ENCODE measurements at regions not wholly inside any gene's neighbourhood (a gene's known extent, or its start where the extent isn't known, plus 50 kb on each side); places are given as distances from the start of the nearest gene placed in this dataset.

DNA sequence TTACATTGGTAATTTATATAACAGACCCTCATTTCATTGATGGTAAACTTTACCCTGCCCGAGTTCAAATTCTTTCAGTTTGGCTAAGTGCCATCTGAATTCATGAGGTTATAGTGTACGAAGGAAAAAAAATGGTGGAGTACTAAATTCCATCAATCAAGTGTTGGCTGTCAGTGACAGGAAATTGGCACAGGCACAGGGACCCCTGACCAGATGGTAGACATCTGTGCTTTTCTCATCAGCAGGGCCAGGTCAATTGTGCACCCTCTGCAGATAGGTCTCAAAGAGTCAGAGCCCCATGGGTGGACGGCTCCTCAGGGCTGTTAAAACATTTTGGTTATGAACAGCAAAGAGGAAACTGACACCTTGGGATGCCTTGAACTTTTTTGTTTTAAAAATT is 439.2 kb downstream of the SETBP1 start:
- CTCF ChIA-PET: no interaction called here
- POLR2A ChIA-PET (ENCODE audit: low non-redundant PET): no interaction called here
- TF ChIP-seq, protein P1, sequence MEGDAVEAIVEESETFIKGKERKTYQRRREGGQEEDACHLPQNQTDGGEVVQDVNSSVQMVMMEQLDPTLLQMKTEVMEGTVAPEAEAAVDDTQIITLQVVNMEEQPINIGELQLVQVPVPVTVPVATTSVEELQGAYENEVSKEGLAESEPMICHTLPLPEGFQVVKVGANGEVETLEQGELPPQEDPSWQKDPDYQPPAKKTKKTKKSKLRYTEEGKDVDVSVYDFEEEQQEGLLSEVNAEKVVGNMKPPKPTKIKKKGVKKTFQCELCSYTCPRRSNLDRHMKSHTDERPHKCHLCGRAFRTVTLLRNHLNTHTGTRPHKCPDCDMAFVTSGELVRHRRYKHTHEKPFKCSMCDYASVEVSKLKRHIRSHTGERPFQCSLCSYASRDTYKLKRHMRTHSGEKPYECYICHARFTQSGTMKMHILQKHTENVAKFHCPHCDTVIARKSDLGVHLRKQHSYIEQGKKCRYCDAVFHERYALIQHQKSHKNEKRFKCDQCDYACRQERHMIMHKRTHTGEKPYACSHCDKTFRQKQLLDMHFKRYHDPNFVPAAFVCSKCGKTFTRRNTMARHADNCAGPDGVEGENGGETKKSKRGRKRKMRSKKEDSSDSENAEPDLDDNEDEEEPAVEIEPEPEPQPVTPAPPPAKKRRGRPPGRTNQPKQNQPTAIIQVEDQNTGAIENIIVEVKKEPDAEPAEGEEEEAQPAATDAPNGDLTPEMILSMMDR (conservative IDR thresholded peaks at IDR 0.05; ENCODE audit: low read depth): no peak
- H3K27ac ChIP-seq: no peak overlapping the region
- no peak for DNase-seq (ENCODE audit: low spot score)

DNA sequence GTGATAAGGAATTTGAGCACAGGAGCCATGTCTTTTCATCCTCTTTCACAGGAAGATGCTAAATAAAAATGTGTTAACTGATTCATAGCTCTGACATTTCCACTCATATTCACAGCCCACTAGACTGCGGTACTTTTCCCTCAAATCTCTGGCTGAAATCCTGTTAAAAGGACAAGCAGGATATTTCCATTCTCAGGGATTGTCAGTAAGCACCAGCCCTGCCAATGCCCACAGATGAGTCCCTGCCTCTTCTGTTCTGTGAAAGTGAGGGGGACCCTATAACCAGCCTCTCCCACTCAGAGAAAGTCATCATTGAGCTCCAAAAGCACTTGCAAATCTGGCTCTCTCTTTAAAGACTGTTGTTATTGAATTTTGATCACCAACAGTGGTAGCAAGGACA is 440.5 kb downstream of the SETBP1 start:
- ChIA-PET POLR2A (ENCODE audit: low non-redundant PET) (no interaction called here), CTCF (no interaction called here)
- TF ChIP-seq, protein P1 (conservative IDR thresholded peaks at IDR 0.05; ENCODE audit: low read depth): no peak
- no peak for DNase-seq (ENCODE audit: low spot score)
- no peak overlapping the region for H3K27ac ChIP-seq

DNA sequence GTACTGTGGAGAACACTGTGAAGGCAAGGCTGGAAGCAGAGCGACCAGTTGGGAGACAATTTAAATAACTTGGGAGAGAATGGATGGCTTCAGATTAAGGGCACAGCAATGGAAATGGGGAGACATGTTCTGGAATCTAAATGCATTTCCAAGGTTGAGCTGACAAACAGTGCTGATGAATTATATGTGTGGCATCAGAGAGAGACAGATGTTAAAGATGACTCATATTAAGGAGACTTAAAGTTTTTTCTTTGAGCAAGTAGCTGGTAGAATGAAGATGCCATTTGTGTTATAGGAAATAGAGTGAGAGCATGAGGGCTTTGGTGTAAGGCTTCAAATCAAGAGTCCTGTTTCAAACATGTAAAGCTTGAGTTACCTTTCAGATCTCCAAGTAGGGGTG is 441.8 kb downstream of the SETBP1 start:
- no peak for DNase-seq (ENCODE audit: low spot score)
- POLR2A ChIA-PET (ENCODE audit: low non-redundant PET): no interaction called here
- TF ChIP-seq, protein P1 (conservative IDR thresholded peaks at IDR 0.05; ENCODE audit: low read depth): no peak
- H3K27ac ChIP-seq: no peak overlapping the region
- CTCF ChIA-PET: no interaction called here

DNA sequence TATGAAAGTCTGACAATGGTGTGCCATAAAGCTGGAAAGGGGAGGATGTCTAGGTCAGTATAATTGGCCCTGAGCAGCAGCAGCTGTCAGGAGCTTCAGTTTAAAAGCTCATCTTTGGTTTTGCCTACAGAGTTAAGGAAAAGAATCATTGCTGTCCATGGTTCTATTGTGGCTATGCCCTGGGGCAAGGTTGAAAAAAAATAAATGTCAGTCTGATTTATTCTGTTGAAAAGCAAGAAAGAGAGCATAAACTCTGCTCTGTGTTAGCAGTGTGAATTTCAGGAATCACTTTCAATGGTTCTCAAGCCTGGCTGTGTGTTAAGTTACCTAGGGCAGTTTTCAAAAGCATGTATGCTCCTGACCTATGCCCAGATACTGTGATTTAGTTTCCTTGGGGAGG is 446.7 kb downstream of the SETBP1 start:
- no peak for DNase-seq (ENCODE audit: low spot score)
- TF ChIP-seq, protein P1 (conservative IDR thresholded peaks at IDR 0.05; ENCODE audit: low read depth): no peak
- ChIA-PET CTCF (no interaction called here), POLR2A (ENCODE audit: low non-redundant PET) (interaction anchor here (1.1 kb wide), 1 partner anchor 374 kb away, joined by 4 read pairs; no protein-coding TSS in a partner anchor)
- no peak overlapping the region for H3K27ac ChIP-seq

DNA sequence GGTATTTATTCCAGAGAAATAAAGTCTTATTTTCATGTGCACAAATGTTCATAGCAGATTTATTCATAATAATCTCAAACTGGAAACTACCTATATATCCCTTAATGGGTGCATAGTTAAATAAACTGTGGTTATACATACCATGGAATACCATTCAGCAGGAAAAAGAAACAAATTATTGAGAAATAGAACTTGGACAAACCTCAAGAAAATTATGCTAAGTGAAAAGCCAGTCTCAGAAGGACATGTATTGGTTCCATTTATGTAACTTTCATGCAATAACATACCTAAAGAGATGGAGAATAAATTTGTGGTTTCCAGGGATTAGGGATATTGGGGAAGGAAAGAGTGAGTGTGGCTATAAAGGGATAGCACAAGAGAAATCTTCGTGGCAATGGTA is 452.6 kb downstream of the SETBP1 start:
- H3K27ac ChIP-seq: no peak overlapping the region
- DNase-seq (ENCODE audit: low spot score): no peak
- POLR2A ChIA-PET (ENCODE audit: low non-redundant PET): no interaction called here
- CTCF ChIA-PET: no interaction called here
- TF ChIP-seq, protein P1 (conservative IDR thresholded peaks at IDR 0.05; ENCODE audit: low read depth): no peak

DNA sequence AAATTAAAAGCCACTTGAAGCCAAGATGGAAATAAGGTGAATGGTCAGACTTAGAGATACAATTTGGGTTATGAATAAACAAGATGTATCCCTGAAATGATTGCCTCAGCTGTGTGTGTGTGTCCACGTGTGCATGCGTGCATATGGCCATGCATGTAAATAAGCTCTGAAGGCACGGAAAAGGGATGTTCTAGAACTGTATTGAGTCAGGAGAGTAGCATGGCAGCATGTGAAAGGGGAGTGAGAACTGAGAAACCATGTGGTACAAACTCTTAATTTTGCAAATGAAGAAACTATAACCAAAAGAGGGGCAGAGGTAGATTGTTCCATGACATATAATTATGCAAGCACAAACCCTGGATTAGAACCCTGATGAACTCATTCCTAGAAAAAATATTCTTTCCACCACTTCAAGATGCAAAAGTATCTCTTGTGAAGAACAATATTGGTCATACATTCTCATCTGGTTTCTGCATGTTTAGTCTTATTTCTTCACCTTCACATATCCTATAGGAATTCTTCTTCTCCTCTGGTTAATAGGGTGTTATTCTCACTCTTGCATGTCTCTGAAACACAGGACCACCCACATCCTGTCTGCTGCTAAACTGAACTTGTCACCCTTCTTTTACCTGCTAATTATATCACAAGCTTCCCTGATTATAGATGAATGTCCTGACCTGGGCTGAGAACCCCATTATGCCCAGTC is 455.8 kb downstream of the SETBP1 start:
- no peak overlapping the region for H3K27ac ChIP-seq
- TF ChIP-seq, protein P1 (conservative IDR thresholded peaks at IDR 0.05; ENCODE audit: low read depth): no peak
- ChIA-PET POLR2A (ENCODE audit: low non-redundant PET) (no interaction called here), CTCF (interaction anchor here (0.6 to 0.7 kb wide), 2 partner anchors 72 to 815 kb away, joined by 3 read pairs; no protein-coding TSS in a partner anchor)
- DNase-seq (ENCODE audit: low spot score): no peak
